ENCODE measurements at regions not wholly inside any gene's neighbourhood (a gene's known extent, or its start where the extent isn't known, plus 50 kb on each side); places are given as distances from the start of the nearest gene placed in this dataset.
"Not testable (repeated sequence)": the region's sequence is repeated elsewhere in the genome, so short reads cannot be mapped to it uniquely, and the experiment has no call there.

DNA sequence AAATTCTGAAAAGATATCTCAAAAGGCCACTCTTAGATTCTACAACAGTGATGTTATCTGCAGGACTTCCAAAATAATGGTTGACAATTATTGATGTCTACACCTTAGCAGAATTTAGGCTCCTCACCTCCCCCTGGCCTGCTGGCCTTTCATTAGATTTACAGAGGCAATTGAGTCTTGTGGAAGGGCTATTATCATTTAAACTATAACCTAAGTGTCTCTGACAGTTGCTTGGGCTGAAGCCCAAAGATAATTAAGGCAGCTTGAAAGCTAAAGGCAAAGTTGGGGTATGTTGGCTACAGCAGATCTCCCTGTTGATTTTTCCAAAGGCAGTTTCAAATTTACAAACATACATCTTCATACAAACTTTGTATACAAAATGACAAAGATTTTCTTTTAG is 912.3 kb downstream of the TAF11L14 start:
- H3K4me3 Mint-ChIP-seq, result no peak overlapping the region
- ATAC-seq (no peak), DNase-seq (no peak)
- no peak overlapping the region for H3K27ac Mint-ChIP-seq
- no peaks in the 10 kb centered on the region for H3K27me3 Mint-ChIP-seq
- H3K4me1 Mint-ChIP-seq, result no peaks in the 10 kb centered on the region
- no peaks in the 10 kb centered on the region for H3K36me3 Mint-ChIP-seq (ENCODE audit: low read depth)
- H3K9me3 Mint-ChIP-seq, result no peaks in the 10 kb centered on the region

DNA sequence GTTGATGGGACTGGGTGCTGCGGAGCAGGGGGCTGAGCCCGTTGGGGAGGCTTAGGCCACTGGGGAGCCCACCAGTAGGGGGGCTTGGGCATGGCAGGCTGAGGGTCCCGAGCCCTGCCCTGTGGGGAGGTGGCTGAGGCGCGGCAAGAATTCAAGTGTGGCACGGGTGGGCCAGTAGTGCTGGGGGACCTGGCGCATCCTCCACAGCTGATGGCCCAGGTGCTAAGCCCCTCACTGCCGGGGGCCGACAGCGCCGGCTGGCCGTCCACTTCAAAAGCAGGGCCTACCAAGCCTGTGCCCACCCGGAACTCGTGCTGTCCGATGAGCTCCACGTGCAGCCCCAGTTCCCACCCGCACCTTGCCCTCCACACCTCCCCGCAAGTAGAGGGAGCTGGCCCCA is 917.5 kb downstream of the TAF11L14 start:
- H3K4me3 Mint-ChIP-seq, result no peak overlapping the region
- H3K27ac Mint-ChIP-seq, result no peak overlapping the region
- DNase-seq, result no peak
- no peaks in the 10 kb centered on the region for H3K4me1 Mint-ChIP-seq
- peaks cover 8% of the 10 kb centered on the region for H3K9me3 Mint-ChIP-seq
- no peak for ATAC-seq
- H3K27me3 Mint-ChIP-seq, result no peaks in the 10 kb centered on the region
- no peaks in the 10 kb centered on the region for H3K36me3 Mint-ChIP-seq (ENCODE audit: low read depth)

DNA sequence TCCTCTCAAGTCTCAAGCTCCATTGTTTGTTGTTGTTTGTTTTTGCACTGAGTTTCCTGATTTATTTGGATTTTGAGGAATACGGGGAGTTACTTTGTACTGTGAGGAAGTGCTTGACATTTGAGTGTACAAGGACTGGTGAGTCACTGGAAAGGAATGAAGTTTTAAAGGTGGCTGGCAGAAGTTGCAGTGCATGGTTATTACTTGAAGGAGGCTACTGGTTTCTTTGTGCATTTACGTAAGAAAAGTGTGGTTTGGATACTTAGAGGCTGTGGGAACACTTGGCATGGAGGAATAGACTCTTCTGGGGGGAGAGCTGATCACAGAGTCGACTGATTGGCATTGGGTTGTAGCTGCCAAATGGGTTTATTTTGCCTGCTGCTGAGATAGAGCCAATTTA is 919.0 kb downstream of the TAF11L14 start:
- no peaks in the 10 kb centered on the region for H3K4me1 Mint-ChIP-seq
- no peak for DNase-seq
- ATAC-seq, result no peak
- H3K27ac Mint-ChIP-seq, result no peak overlapping the region
- H3K9me3 Mint-ChIP-seq, result peaks cover 8% of the 10 kb centered on the region
- H3K27me3 Mint-ChIP-seq, result no peaks in the 10 kb centered on the region
- H3K4me3 Mint-ChIP-seq, result no peak overlapping the region
- no peaks in the 10 kb centered on the region for H3K36me3 Mint-ChIP-seq (ENCODE audit: low read depth)

DNA sequence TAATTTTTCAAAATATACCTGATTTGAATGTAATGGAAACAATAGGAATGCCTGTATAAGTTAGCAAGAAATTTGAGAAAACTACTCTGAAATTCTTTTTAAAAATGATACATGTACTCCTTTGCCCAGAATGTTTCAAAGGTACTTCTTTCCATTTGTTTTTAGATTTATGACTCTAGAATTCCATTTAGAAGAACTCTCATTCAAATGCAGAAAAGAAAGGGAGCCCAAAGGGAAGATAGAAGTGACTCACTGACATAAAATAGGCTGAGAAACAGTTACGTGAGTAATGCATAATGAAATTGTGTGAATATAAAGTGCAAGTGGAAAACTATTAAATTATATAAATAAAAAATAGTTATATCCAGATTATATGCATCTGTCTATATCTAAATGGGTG is 926.3 kb downstream of the TAF11L14 start:
- peaks cover 9% of the 10 kb centered on the region for H3K9me3 Mint-ChIP-seq
- H3K27me3 Mint-ChIP-seq, result no peaks in the 10 kb centered on the region
- H3K27ac Mint-ChIP-seq, result no peak overlapping the region
- no peaks in the 10 kb centered on the region for H3K36me3 Mint-ChIP-seq (ENCODE audit: low read depth)
- no peak for DNase-seq
- H3K4me1 Mint-ChIP-seq, result no peaks in the 10 kb centered on the region
- no peak overlapping the region for H3K4me3 Mint-ChIP-seq
- no peak for ATAC-seq

DNA sequence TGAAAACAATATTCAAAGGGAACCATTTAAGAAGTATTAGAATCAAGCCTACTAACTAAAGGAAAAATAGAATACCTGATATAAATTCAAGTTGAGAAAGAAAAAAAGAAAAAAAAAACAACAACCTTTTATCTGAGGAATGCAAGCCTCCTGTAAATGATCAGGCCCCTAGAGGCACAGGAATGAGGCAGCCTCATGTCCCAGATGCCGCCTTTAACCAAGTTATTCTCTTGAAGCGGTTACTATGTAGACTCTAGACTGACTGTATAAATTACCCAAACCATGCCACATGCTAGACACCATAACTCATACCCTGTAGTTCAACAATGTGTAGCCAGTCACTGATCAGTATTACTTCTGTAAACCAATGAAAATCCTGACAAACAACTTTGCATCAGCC is 929.6 kb downstream of the TAF11L14 start:
- no peak overlapping the region for H3K4me3 Mint-ChIP-seq
- H3K9me3 Mint-ChIP-seq, result peaks cover 14% of the 10 kb centered on the region
- no peak overlapping the region for H3K27ac Mint-ChIP-seq
- no peak for DNase-seq
- ATAC-seq, result no peak
- no peaks in the 10 kb centered on the region for H3K36me3 Mint-ChIP-seq (ENCODE audit: low read depth)
- no peaks in the 10 kb centered on the region for H3K27me3 Mint-ChIP-seq
- no peaks in the 10 kb centered on the region for H3K4me1 Mint-ChIP-seq

DNA sequence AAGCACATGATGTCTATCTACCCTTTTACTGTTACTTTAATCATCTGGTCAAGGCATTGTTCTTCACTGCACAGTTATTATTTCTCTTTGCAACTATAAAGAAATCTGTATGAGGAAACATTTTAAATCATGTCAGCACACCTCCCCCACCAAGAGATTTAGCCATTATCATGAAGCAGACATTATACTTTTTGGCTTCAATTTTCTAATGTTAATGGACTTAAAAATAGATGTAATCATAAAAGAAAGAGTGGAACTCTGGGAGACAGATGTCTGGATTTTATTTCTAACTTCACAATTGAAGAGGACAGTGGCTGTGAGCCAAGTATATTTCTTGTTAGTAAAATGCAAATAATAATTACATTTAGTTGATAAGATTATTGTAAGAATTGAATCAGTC is 932.4 kb downstream of the TAF11L14 start:
- H3K36me3 Mint-ChIP-seq (ENCODE audit: low read depth), result no peaks in the 10 kb centered on the region
- H3K27me3 Mint-ChIP-seq, result no peaks in the 10 kb centered on the region
- DNase-seq (no peak), ATAC-seq (no peak)
- no peak overlapping the region for H3K4me3 Mint-ChIP-seq
- no peaks in the 10 kb centered on the region for H3K4me1 Mint-ChIP-seq
- H3K27ac Mint-ChIP-seq, result no peak overlapping the region
- peaks cover 14% of the 10 kb centered on the region for H3K9me3 Mint-ChIP-seq

DNA sequence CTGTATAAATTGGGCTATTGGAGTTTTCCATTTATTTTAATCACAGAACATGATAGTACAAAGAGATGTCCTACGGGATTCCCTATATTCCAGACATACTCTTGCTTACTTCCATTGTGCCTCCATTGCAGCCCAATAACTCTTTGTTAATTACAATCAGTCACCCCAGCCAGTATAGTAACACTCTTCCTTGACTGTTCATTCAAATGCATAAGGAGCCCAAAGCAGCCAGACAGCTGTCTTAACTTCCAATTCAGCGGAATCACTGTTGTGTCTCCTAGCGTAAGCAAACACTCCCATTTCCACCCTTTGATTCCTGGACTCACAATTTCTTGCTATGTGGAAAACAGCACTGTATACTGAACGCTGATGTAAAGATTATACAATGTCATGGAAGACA is 942.3 kb downstream of the TAF11L14 start:
- peaks cover 4% of the 10 kb centered on the region for H3K9me3 Mint-ChIP-seq
- H3K27me3 Mint-ChIP-seq, result no peaks in the 10 kb centered on the region
- H3K4me3 Mint-ChIP-seq, result no peak overlapping the region

DNA sequence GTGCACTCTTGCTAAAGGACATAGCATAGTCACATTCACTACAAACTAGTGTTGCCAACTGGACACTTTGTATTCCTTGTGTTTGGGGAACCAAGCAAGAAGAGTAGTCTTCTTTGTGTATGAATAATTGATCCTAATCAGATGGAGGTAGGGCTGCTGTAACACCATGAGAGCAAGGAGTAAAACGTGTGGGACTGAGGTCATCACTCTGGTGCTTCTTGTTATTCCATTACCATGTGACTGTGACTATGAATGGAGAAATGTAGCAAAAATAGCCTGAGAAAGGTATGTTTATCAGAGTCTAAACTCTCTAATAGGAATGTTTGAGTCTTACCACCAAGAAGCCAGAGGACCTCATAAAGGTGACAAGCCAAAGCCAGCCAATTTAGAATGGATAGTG is 966.9 kb downstream of the TAF11L14 start:
- DNase-seq (no peak), ATAC-seq (no peak)
- Mint-ChIP-seq H3K27ac (no peak overlapping the region), H3K27me3 (no peaks in the 10 kb centered on the region), H3K9me3 (no peaks in the 10 kb centered on the region), H3K4me1 (no peaks in the 10 kb centered on the region), H3K4me3 (no peak overlapping the region), H3K36me3 (ENCODE audit: low read depth) (no peaks in the 10 kb centered on the region)

More for the DNA sequence above, 942.3 kb downstream of the TAF11L14 start:
- DNase-seq (no peak), ATAC-seq (no peak)
- H3K4me1 Mint-ChIP-seq, result no peaks in the 10 kb centered on the region
- no peak overlapping the region for H3K27ac Mint-ChIP-seq
- no peaks in the 10 kb centered on the region for H3K36me3 Mint-ChIP-seq (ENCODE audit: low read depth)

DNA sequence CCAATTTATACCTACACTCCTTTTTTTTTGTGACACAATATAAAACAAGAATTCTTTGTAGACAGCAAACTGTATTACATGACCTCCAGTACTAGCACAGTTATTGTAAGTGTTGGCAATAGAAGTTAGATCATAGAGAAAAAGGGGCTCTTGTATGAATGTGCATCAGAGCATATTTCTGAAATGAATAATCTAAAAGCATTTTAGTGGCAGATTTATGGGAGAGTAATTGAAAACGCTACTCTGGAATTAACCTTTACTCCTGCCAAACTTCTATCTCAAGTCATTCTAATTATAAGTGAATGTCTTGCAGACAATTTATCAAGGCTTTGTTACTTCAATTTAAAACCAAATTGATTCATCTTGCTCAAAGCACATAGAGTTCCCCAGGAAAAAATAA is 968.1 kb downstream of the TAF11L14 start:
- Mint-ChIP-seq H3K27ac (no peak overlapping the region), H3K4me1 (no peaks in the 10 kb centered on the region), H3K27me3 (no peaks in the 10 kb centered on the region), H3K36me3 (ENCODE audit: low read depth) (no peaks in the 10 kb centered on the region), H3K4me3 (no peak overlapping the region), H3K9me3 (no peaks in the 10 kb centered on the region)
- ATAC-seq, result no peak
- DNase-seq, result no peak

DNA sequence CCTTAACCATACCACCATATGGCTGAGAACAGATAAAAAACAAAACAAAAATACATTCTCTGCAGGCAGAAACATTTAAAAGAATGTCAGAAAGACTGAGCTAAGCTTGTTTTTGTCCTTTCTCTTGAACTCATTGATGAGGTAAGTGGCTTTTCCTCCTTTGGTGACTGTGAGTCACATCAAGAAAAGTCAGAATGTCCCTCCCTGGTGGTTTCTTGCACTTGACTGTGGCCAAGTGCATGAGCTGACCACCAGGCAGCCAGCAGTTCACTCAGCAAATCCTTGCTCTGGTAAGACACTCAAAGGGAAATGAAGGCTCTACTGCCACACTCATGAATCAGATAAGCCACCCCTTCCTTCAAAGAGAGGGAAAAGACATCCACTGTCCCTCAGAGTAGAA is 970.9 kb downstream of the TAF11L14 start:
- no peak overlapping the region for H3K4me3 Mint-ChIP-seq
- no peak overlapping the region for H3K27ac Mint-ChIP-seq
- ATAC-seq (no peak), DNase-seq (no peak)
- H3K4me1 Mint-ChIP-seq, result no peaks in the 10 kb centered on the region
- H3K36me3 Mint-ChIP-seq (ENCODE audit: low read depth), result no peaks in the 10 kb centered on the region
- H3K27me3 Mint-ChIP-seq, result no peaks in the 10 kb centered on the region
- H3K9me3 Mint-ChIP-seq, result no peaks in the 10 kb centered on the region

DNA sequence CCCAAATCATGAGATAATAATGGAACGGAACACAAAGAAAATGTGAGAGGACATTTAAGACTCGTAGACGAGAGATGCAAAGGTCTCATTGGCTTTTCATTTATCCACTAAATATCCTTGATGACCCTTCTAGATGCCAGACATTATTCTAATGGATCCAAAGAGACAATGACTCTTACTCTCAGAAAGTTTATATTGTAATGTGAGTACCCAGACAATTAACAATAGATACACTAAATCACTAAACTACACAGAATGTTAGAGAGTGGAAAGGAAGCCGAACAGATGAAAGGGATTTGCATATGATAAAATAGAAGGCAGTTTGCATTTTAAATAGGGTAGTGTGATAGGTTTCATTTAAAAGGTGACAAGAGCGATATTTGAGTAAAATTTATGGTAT is 973.3 kb downstream of the TAF11L14 start:
- no peak for ATAC-seq
- no peaks in the 10 kb centered on the region for H3K27me3 Mint-ChIP-seq

DNA sequence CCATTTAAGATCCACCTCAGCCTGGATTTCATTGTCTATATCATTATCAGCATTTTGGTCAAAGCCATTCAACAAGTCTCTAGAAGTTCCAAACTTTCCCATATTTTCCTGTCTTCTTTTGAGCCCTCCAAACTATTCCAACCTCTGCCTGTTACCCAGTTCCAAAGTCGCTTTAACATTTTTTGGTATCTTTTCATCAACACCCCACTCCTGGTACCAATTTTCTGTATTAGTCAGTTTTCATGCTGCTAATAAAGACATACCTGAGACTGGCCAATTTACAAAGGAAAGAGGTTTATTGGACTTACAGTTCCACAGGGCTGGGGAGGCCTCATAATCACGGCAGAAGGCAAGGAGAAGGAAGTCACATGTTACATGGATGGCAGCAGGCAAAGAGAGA is 982.9 kb downstream of the TAF11L14 start:
- not testable (repeated sequence) for H3K4me3 Mint-ChIP-seq; H3K27me3 Mint-ChIP-seq; H3K27ac Mint-ChIP-seq; DNase-seq; ATAC-seq; H3K4me1 Mint-ChIP-seq; H3K36me3 Mint-ChIP-seq (ENCODE audit: low read depth)
- H3K9me3 Mint-ChIP-seq, result peaks cover 22% of the 10 kb centered on the region

More for the DNA sequence above, 973.3 kb downstream of the TAF11L14 start:
- no peak overlapping the region for H3K4me3 Mint-ChIP-seq
- no peak for DNase-seq
- H3K36me3 Mint-ChIP-seq (ENCODE audit: low read depth), result no peaks in the 10 kb centered on the region
- no peak overlapping the region for H3K27ac Mint-ChIP-seq
- H3K9me3 Mint-ChIP-seq, result no peaks in the 10 kb centered on the region
- no peaks in the 10 kb centered on the region for H3K4me1 Mint-ChIP-seq

DNA sequence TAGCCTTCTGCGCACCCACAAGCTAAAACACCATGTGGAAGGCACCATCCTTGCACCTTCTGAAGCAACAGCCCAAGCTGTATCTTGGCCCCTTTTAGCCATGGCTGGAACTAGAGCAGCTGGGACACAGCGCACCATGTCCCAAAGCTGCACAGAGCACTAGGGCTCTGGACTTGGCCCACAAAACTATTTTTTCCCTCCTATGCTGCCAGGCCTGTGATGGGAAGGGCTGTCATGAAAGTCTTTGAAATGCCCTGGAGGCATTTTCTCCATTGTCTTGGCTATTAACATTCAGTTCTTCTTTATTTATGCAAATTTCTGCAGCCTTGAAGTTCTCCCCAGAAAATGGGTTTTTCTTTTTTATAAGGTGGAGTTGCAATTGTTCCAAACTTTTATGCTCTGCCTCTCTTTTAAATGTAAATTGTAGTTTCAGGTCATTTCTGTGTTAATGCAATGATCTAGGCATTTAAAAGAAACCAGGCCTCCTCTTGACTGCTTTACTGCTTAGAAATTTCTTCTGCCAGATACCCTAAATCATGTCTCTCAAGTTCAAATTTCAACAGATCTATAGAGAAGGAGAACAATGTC is 996.3 kb downstream of the TAF11L14 start:
- H3K36me3 Mint-ChIP-seq (ENCODE audit: low read depth), result no peaks in the 10 kb centered on the region
- H3K9me3 Mint-ChIP-seq, result peaks cover 9% of the 10 kb centered on the region
- DNase-seq, result no peak
- H3K4me1 Mint-ChIP-seq, result no peaks in the 10 kb centered on the region
- no peaks in the 10 kb centered on the region for H3K27me3 Mint-ChIP-seq
- no peak for ATAC-seq
- no peak overlapping the region for H3K27ac Mint-ChIP-seq
- H3K4me3 Mint-ChIP-seq, result no peak overlapping the region

DNA sequence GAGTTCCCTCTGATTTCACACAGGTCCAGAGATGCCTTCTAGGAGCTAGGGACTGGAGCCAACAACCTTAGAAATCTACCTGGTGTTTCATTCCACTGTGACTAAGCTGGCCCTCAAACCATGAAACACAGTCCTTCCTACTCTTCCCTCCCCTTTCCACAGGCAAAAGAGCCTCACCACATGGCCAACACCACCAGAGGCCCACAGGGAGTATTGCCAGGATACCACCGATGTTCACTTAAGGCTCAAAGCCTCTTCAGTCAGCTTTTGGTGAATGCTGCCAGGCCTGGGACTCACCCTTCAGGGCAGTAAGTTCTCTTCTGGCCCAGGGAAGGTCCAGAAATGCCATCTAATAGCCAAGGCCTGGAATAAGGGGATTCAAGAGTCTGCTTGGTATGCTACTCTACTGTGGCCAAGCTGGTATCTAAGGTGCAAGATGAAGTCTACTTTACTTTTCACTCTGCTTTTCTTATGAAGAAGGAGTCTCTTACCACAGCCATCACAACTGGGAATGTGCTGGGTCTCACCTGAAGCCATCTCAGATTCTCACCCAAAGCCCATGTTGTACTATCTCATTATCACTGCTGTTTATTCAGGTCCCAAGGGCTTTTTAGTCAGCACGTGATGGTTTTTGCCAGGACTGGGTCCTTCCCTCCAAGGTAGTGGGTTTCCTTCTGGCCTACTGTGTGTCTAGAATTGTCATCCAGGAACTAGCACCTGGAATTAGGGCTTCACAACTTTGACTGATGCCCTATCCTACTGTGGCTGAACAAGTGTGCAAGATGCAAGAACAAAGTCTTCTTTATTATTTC is 1018.4 kb downstream of the TAF11L14 start:
- Mint-ChIP-seq H3K9me3 (peaks cover 20% of the 10 kb centered on the region), H3K36me3 (ENCODE audit: low read depth) (no peaks in the 10 kb centered on the region), H3K4me1 (no peaks in the 10 kb centered on the region), H3K27ac (no peak overlapping the region), H3K4me3 (no peak overlapping the region), H3K27me3 (no peaks in the 10 kb centered on the region)
- no peak for ATAC-seq
- no peak for DNase-seq

DNA sequence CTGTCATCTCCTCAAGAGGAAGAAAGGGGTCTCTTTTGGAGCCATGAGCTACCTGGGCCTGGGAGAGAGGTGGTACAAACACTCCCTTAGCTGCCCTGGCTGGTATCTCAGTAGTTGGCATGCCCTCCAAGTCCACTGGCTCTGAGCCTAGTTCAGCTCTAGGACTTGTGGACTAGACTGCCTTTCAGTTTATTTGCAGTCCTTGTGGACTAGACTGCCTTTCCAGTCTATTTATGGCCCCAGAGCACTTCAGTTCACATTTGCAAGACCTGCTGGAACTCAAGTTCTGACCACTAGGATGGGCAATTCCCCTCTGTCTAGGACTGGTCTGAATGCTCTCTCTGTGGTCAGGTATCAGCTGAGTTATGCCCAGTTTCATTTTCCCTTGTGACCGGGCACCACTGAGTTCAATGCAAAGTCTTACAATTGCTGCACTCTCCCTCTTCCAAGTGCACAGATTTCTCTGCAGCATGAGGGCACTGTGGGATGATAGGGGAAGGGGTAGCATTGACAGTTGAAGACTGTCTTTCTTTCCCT is 1019.0 kb downstream of the TAF11L14 start:
- DNase-seq (no peak), ATAC-seq (no peak)
- H3K4me3 Mint-ChIP-seq, result no peak overlapping the region
- H3K27ac Mint-ChIP-seq, result no peak overlapping the region
- no peaks in the 10 kb centered on the region for H3K4me1 Mint-ChIP-seq
- no peaks in the 10 kb centered on the region for H3K36me3 Mint-ChIP-seq (ENCODE audit: low read depth)
- no peaks in the 10 kb centered on the region for H3K27me3 Mint-ChIP-seq
- peaks cover 20% of the 10 kb centered on the region for H3K9me3 Mint-ChIP-seq

Measured in activated naive CD8-positive, alpha-beta T cell treated with anti-CD3 and anti-CD28 coated beads, Interleukin-2, amount 50 U/mL, for 24 hours (primary cell).